Neural cell (in vitro differentiated cells): ENCODE measurements at regions not wholly inside any gene's neighbourhood (a gene's known extent, or its start where the extent isn't known, plus 50 kb on each side); places are given as distances from the start of the nearest gene placed in this dataset.

Experiments used
- CTCF ChIP-seq: fragments of 450-650 bp; IDR thresholded peaks from 2 replicates; pipeline ENCODE4 v1.5.1; 2014; ENCODE audit warnings: antibody characterized with exemption, mild to moderate bottlenecking, moderate library complexity; ENCODE audit not compliant: poor library complexity, severe bottlenecking
- EZH2 ChIP-seq: fragments of 200-600, 300-800 bp; shearing (Covaris generic), sonication (generic); IDR thresholded peaks from 2 replicates; pipeline ENCODE4 v1.6.1; 2014; ENCODE audit warnings: antibody characterized with exemption, low read length, borderline replicate concordance, mild to moderate bottlenecking; ENCODE audit not compliant: insufficient read depth, poor library complexity, severe bottlenecking
- MXI1 ChIP-seq: fragments of 450-650 bp; conservative IDR thresholded peaks from 2 replicates; pipeline ENCODE4 v1.6.1; 2014; ENCODE audit warnings: antibody characterized with exemption, mild to moderate bottlenecking; ENCODE audit not compliant: poor library complexity, severe bottlenecking
- POLR2AphosphoS5 ChIP-seq: IDR thresholded peaks from 2 replicates; pipeline ENCODE4 v1.6.1; 2012
- RAD21 ChIP-seq: fragments of 450-650 bp; conservative IDR thresholded peaks from 2 replicates; pipeline ENCODE4 v1.6.1; 2014; ENCODE audit warnings: antibody characterized with exemption, mild to moderate bottlenecking, moderate library complexity
- REST ChIP-seq: IDR thresholded peaks from 2 replicates; pipeline ENCODE4 v1.6.1; 2012; ENCODE audit warnings: borderline replicate concordance

GRCh38 chr7:136509466-136509865, 359.0 kb upstream of the CHRM2 start:
- no peak for TF ChIP-seq EZH2
- no peak for TF ChIP-seq MXI1
- TF ChIP-seq POLR2AphosphoS5 = no peak
- no peak for TF ChIP-seq REST
- no peak for TF ChIP-seq CTCF
- no peak for TF ChIP-seq RAD21
